ENCODE measurements at regions not wholly inside any gene's neighbourhood (a gene's known extent, or its start where the extent isn't known, plus 50 kb on each side); places are given as distances from the start of the nearest gene placed in this dataset.

DNA sequence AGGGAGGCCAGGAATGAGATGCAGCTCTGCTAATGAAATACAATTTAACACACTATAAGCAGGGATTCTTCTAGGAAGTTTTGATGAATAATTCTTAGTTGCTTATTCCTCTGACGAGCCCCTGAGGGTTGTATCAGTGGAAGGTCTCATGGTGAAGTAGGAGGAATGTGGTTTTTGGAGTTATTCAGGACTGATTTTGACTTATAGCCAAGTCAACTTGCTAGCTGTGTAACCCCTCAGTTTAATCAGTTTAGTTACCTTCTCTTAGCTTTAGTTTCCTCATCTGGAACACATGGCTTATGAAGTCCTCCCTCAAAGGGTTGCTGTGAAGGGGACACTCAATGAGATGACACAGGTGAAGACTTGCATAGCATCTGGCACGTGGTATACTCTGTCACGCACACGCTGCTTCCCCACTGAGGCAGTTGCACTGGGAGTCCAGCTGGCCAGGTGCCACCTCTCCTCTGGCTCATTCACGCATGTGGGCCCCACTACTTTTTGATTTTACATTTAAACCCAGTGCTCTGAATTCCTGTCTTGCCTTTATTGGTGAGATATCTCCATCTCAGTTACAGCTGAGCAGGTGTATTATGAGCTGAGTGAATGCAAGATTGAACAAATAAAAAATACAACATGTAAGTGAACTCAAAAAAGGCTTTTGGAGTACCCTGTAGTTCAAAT, 415.0 kb downstream of the ARHGEF28 start:
- Mint-ChIP-seq H3K36me3 (no peaks in the 10 kb centered on the region), H3K4me1 (peaks cover 0 to 5% (median 2%) of the 10 kb centered on the region in 4 donors), H3K27me3 (peaks cover 2 to 6% of the 10 kb centered on the region in 2 donors), H3K9me3 (peaks cover 0 to 2% (median 0%) of the 10 kb centered on the region in 8 donors), H3K4me3 (no peak overlapping the region), H3K27ac (no peak overlapping the region)
- Histone ChIP-seq H3K27ac (ENCODE audit: low read depth, low read length) (no peak overlapping the region), H3K9me3 (ENCODE audit: control insufficient read depth in 1 of 2, low read length in 2 of 2) (no peaks in the 10 kb centered on the region), H3K27me3 (ENCODE audit: insufficient read depth, low read length) (no peaks in the 10 kb centered on the region), H3K36me3 (ENCODE audit: insufficient read depth, low read length) (no peaks in the 10 kb centered on the region), H3K4me1 (ENCODE audit: insufficient read depth, low read length) (no peaks in the 10 kb centered on the region), H3K4me3 (ENCODE audit: low read length in 2 of 2) (no peak overlapping the region)
- no peak for DNase-seq
- ChIA-PET CTCF (ENCODE audit: partially characterized antibody) (no interaction called here), POLR2A (ENCODE audit: partially characterized antibody) (no interaction called here)
- intact Hi-C loops (cut with micrococcal nuclease) = no loop called here

- Histone ChIP-seq H3K27me3 (ENCODE audit: insufficient read depth, low read length) (no peaks in the 10 kb centered on the region), H3K4me1 (ENCODE audit: insufficient read depth, low read length) (no peaks in the 10 kb centered on the region), H3K27ac (ENCODE audit: low read depth, low read length) (no peak overlapping the region), H3K36me3 (ENCODE audit: insufficient read depth, low read length) (no peaks in the 10 kb centered on the region), H3K9me3 (ENCODE audit: control insufficient read depth in 1 of 2, low read length in 2 of 2) (no peaks in the 10 kb centered on the region), H3K4me3 (ENCODE audit: low read length in 2 of 2) (no peak overlapping the region)
- POLR2A ChIA-PET (ENCODE audit: partially characterized antibody) = no interaction called here
- H3K4me3 Mint-ChIP-seq = no peak overlapping the region
- H3K9me3 Mint-ChIP-seq = peaks cover 0 to 2% (median 0%) of the 10 kb centered on the region in 8 donors
- intact Hi-C loops (cut with micrococcal nuclease) = no loop called here
- H3K27me3 Mint-ChIP-seq = peaks cover 2 to 6% of the 10 kb centered on the region in 2 donors
- no peaks in the 10 kb centered on the region for H3K36me3 Mint-ChIP-seq
- peaks cover 0 to 6% (median 3%) of the 10 kb centered on the region in 4 donors for H3K4me1 Mint-ChIP-seq
- CTCF ChIA-PET (ENCODE audit: partially characterized antibody) = no interaction called here
- no peak for DNase-seq
- no peak overlapping the region for H3K27ac Mint-ChIP-seq
Measured at GRCh38 chr5:74040065-74040551, 414.1 kb downstream of the ARHGEF28 start.

- Mint-ChIP-seq H3K36me3 (no peaks in the 10 kb centered on the region), H3K4me3 (no peak overlapping the region), H3K27me3 (peaks cover 2 to 7% of the 10 kb centered on the region in 2 donors), H3K9me3 (peaks cover 0 to 2% (median 0%) of the 10 kb centered on the region in 8 donors), H3K4me1 (peaks cover 0 to 7% (median 4%) of the 10 kb centered on the region in 4 donors), H3K27ac (no peak overlapping the region)
- no peaks in the 10 kb centered on the region for H3K9me3 ChIP-seq (ENCODE audit: control insufficient read depth in 1 of 2, low read length in 2 of 2)
- no peaks in the 10 kb centered on the region for H3K36me3 ChIP-seq (ENCODE audit: insufficient read depth, low read length)
- no peak overlapping the region for H3K4me3 ChIP-seq (ENCODE audit: low read length in 2 of 2)
- CTCF ChIA-PET (ENCODE audit: partially characterized antibody) = interaction anchor here (1.2 kb wide), 1 partner anchor 11 kb away, joined by 4 read pairs; no protein-coding TSS in a partner anchor
- H3K27me3 ChIP-seq (ENCODE audit: insufficient read depth, low read length) = no peaks in the 10 kb centered on the region
- DNase-seq = no peak
- POLR2A ChIA-PET (ENCODE audit: partially characterized antibody) = no interaction called here
- H3K4me1 ChIP-seq (ENCODE audit: insufficient read depth, low read length) = no peaks in the 10 kb centered on the region
- no peak overlapping the region for H3K27ac ChIP-seq (ENCODE audit: low read depth, low read length)
- intact Hi-C loops (cut with micrococcal nuclease) = loop anchor here (10.0 kb wide), 1 partner anchor 607 kb away; the partner anchor contains the start of gene ENC1
Measured at GRCh38 chr5:74037321-74037720, 411.3 kb downstream of the ARHGEF28 start.

GRCh38 chr5:74035521-74035937, 409.5 kb downstream of the ARHGEF28 start:
- CTCF ChIA-PET (ENCODE audit: partially characterized antibody) = no interaction called here
- Mint-ChIP-seq H3K27ac (no peak overlapping the region), H3K4me3 (peak overlapping the region in 1 of 8 donors; percentile 58), H3K36me3 (no peaks in the 10 kb centered on the region), H3K4me1 (peaks cover 0 to 7% (median 4%) of the 10 kb centered on the region in 4 donors), H3K9me3 (peaks cover 0 to 2% (median 0%) of the 10 kb centered on the region in 8 donors), H3K27me3 (peaks cover 1 to 11% of the 10 kb centered on the region in 2 donors)
- Histone ChIP-seq H3K9me3 (ENCODE audit: control insufficient read depth in 1 of 2, low read length in 2 of 2) (no peaks in the 10 kb centered on the region), H3K27ac (ENCODE audit: low read depth, low read length) (no peak overlapping the region), H3K4me3 (ENCODE audit: low read length in 2 of 2) (no peak overlapping the region), H3K27me3 (ENCODE audit: insufficient read depth, low read length) (no peaks in the 10 kb centered on the region), H3K36me3 (ENCODE audit: insufficient read depth, low read length) (no peaks in the 10 kb centered on the region), H3K4me1 (ENCODE audit: insufficient read depth, low read length) (no peaks in the 10 kb centered on the region)
- intact Hi-C loops (cut with micrococcal nuclease) = loop anchor here (10.0 kb wide), 1 partner anchor 609 kb away; the partner anchor contains the start of gene ENC1
- POLR2A ChIA-PET (ENCODE audit: partially characterized antibody) = no interaction called here
- no peak for DNase-seq

GRCh38 chr5:74034733-74035132, 408.7 kb downstream of the ARHGEF28 start:
- no peaks in the 10 kb centered on the region for H3K36me3 ChIP-seq (ENCODE audit: insufficient read depth, low read length)
- intact Hi-C loops (cut with micrococcal nuclease) = loop anchor here (10.0 kb wide), 1 partner anchor 610 kb away; the partner anchor contains the start of gene ENC1
- no peak overlapping the region for H3K27ac ChIP-seq (ENCODE audit: low read depth, low read length)
- no peak overlapping the region for H3K4me3 ChIP-seq (ENCODE audit: low read length in 2 of 2)
- H3K4me1 ChIP-seq (ENCODE audit: insufficient read depth, low read length) = no peaks in the 10 kb centered on the region
- Mint-ChIP-seq H3K27ac (no peak overlapping the region), H3K27me3 (peaks cover 7 to 15% of the 10 kb centered on the region in 2 donors), H3K36me3 (no peaks in the 10 kb centered on the region), H3K4me3 (no peak overlapping the region), H3K9me3 (peaks cover 0 to 2% (median 0%) of the 10 kb centered on the region in 8 donors), H3K4me1 (peaks cover 0 to 7% (median 4%) of the 10 kb centered on the region in 4 donors)
- no peaks in the 10 kb centered on the region for H3K27me3 ChIP-seq (ENCODE audit: insufficient read depth, low read length)
- H3K9me3 ChIP-seq (ENCODE audit: control insufficient read depth in 1 of 2, low read length in 2 of 2) = no peaks in the 10 kb centered on the region
- POLR2A ChIA-PET (ENCODE audit: partially characterized antibody) = no interaction called here
- CTCF ChIA-PET (ENCODE audit: partially characterized antibody) = no interaction called here
- no peak for DNase-seq

- intact Hi-C loops (cut with micrococcal nuclease) = loop anchor here (10.0 kb wide), 1 partner anchor 612 kb away; the partner anchor contains the start of gene ENC1
- Mint-ChIP-seq H3K36me3 (no peaks in the 10 kb centered on the region), H3K4me3 (no peak overlapping the region), H3K27ac (no peak overlapping the region), H3K27me3 (peaks cover 8 to 15% of the 10 kb centered on the region in 2 donors), H3K4me1 (peaks cover 0 to 7% (median 4%) of the 10 kb centered on the region in 4 donors), H3K9me3 (peaks cover 0 to 2% (median 0%) of the 10 kb centered on the region in 8 donors)
- ChIA-PET POLR2A (ENCODE audit: partially characterized antibody) (no interaction called here), CTCF (ENCODE audit: partially characterized antibody) (no interaction called here)
- Histone ChIP-seq H3K9me3 (ENCODE audit: control insufficient read depth in 1 of 2, low read length in 2 of 2) (no peaks in the 10 kb centered on the region), H3K4me1 (ENCODE audit: insufficient read depth, low read length) (no peaks in the 10 kb centered on the region), H3K4me3 (ENCODE audit: low read length in 2 of 2) (no peak overlapping the region), H3K27me3 (ENCODE audit: insufficient read depth, low read length) (no peaks in the 10 kb centered on the region), H3K36me3 (ENCODE audit: insufficient read depth, low read length) (no peaks in the 10 kb centered on the region), H3K27ac (ENCODE audit: low read depth, low read length) (no peak overlapping the region)
- no peak for DNase-seq
Measured at GRCh38 chr5:74032617-74033016, 406.6 kb downstream of the ARHGEF28 start.

GRCh38 chr5:74031536-74031935, 405.5 kb downstream of the ARHGEF28 start:
- Histone ChIP-seq H3K27ac (ENCODE audit: low read depth, low read length) (no peak overlapping the region), H3K4me3 (ENCODE audit: low read length in 2 of 2) (no peak overlapping the region), H3K9me3 (ENCODE audit: control insufficient read depth in 1 of 2, low read length in 2 of 2) (no peaks in the 10 kb centered on the region), H3K27me3 (ENCODE audit: insufficient read depth, low read length) (no peaks in the 10 kb centered on the region), H3K4me1 (ENCODE audit: insufficient read depth, low read length) (no peaks in the 10 kb centered on the region), H3K36me3 (ENCODE audit: insufficient read depth, low read length) (no peaks in the 10 kb centered on the region)
- intact Hi-C loops (cut with micrococcal nuclease) = loop anchor here (10.0 kb wide), 1 partner anchor 613 kb away; the partner anchor contains the start of gene ENC1
- Mint-ChIP-seq H3K36me3 (no peaks in the 10 kb centered on the region), H3K4me3 (no peak overlapping the region), H3K9me3 (peaks cover 0 to 2% (median 0%) of the 10 kb centered on the region in 8 donors), H3K27me3 (peaks cover 8 to 14% of the 10 kb centered on the region in 2 donors), H3K27ac (no peak overlapping the region), H3K4me1 (peaks cover 0 to 7% (median 4%) of the 10 kb centered on the region in 4 donors)
- DNase-seq = no peak
- CTCF ChIA-PET (ENCODE audit: partially characterized antibody) = no interaction called here
- POLR2A ChIA-PET (ENCODE audit: partially characterized antibody) = no interaction called here

All from CD4-positive, alpha-beta memory T cell (primary cell).